ENCODE measurements at regions not wholly inside any gene's neighbourhood (a gene's known extent, or its start where the extent isn't known, plus 50 kb on each side); places are given as distances from the start of the nearest gene placed in this dataset.
"Not testable (repeated sequence)": the region's sequence is repeated elsewhere in the genome, so short reads cannot be mapped to it uniquely, and the experiment has no call there.

DNA sequence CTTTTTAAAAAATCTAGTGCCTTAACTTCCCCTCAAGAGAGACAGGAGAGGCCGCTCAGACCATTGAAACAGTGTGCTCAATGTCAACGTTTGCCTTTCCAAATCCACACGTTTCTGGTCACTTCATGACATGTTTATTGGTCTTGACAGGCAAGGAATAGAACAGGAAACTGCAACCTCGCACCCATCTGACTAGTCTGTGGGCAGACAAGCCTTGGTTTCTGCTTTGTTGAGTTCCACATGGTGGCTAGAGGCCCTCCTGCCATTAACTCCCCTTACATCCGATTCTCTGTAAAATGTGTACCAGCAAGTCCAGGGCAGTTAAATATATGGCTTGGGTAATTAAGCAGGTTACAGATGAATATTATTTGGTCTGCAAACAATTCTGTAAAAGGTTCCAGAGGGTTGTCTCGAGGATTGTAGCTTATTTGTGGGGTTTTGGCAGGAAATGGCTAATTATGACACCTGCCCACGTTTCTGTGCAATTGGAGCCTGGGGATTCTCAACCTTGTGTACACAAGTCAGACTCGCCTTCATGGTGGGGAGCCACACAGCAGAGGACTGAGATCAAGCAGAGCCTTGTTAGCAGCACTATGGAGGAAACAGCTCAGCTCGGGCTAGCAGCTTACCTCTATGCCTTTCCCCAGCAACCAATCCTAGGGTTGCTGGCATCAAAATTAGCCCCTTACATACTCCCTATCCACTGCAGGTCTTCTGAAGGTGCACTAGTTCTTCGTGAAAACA, 317.5 kb upstream of the IGF1R start:
- DNase-seq: no peak

DNA sequence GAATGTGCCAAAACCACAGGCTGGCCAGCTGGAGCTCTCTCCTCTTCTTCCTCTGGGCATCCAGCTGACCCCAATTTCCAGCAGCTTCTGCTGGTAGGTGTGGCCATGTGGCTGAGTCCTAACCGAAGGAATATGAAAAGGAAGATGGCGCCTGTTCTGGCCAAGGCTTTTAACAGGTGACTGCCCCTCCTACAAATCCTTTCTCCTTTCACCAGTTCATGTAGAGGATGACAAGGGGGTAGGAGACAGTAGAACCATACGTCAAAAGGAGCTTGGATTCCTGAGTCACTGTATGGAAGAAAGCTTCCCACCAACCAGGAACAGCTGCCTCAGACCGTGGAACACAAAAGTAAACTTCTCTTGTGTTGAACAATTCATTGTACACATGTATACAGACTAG, 316.7 kb upstream of the IGF1R start:
- no peak for DNase-seq

DNA sequence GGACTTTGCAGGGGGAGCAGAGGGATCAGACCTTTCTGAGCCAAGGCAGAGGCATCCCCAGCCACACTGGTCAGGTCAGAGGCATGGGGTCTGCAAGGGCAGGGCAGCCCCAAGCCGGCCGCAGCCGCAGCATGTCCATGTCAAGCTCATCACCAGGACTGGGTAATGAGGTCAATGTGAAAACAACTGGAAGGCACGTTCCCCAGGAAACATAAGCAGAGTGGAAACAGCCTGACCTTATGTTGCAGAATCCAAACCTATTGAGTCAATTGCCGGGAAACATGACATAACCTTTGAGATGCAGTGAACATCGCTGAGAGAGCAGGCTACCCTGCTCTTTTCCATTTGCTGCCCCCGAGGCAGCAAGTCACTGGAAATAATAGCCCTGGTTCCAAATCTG, 315.1 kb upstream of the IGF1R start:
- DNase-seq: no peak

DNA sequence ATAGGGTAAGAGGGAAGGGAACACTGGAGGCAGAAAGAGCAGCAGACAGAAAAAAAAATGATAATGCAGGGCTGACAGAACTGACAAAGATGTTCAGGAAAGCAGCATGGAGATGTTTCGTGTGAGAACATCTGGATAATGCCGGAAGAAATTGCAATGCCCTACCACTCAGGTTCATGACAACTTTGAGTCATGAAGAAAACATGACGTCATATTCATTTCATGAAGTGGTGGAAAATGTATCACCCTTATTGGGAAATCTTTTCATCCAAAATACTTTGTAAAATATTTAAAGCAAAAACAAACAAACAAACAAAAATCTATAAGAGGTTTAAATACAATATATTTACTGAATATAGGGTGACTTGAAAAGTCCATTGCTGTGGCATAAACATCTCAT, 305.4 kb upstream of the IGF1R start:
- no peak for DNase-seq

DNA sequence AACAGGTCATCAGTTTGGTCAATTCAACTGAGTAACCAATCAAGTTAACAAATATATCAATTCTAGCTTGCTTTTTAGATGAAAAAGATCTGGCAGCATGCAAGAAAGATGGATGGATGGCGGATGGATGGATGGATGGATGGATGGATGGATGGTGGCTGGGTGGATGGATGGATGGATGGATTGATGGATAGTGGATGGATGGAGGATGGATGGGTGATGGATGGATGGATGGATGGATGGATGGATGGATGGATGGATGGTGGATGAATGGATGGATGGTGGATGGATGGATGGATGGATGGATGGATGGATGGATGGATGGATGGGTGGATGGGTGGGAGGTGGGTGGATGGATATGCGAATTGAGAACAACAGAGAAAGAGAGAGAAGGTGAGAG, 303.7 kb upstream of the IGF1R start:
- DNase-seq: no peak

DNA sequence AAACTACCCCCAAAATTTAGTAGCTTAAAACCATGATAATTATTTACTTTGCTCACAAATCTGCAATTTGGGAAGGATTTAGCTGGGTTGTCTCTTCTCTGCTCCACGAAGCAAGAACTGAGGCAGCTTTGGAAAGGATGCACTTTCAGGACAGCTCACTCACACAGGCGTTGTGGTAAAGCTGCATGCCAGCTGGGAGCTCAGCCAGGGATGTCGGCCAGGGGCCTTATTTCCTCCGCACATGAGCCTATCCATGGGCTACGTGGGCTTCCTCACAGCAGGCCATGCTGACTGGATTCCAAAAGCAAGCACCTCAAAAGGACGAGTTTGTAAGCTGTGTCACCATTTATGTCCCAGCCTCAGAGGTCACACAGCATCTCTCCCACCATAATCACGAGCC, 301.3 kb upstream of the IGF1R start:
- DNase-seq: no peak

DNA sequence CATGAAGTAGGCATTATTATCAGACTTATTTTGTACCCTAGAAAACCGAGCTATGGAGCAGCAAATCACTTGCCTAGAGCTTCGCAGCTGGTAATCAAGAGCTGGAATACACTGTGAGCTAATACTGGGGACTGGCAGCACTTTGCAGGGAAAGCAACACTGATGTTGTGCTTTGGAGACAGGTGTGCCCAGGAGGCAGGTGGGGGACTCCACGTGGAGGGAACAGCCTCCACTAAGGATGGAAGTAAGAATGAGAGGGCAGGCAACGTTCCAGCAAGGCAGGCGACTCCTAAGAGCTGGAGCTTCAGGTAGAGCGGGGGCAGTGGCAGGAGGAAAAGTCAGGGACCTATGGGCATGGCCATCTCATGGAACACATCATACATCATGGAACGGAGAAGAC, 300.5 kb upstream of the IGF1R start:
- no peak for DNase-seq

DNA sequence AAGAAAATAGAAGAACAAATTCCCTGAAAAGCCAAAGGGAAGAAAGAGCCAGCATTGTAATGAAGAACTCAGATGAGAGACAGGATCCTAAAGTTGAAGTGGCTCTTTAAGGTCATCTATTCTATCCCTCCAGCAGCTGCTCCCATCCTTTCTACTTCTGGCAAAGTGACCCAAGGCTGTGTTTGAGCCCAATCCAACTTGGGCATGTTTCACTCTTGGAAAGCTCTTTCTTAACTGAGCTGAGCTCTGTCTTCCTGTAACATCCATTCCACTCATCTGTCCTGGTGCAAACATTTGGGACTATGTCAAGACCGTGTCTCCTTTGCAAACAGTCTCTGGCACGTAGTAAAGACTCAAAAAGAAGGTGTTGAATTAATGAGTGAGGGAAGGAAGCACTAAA, 298.1 kb upstream of the IGF1R start:
- no peak for DNase-seq

DNA sequence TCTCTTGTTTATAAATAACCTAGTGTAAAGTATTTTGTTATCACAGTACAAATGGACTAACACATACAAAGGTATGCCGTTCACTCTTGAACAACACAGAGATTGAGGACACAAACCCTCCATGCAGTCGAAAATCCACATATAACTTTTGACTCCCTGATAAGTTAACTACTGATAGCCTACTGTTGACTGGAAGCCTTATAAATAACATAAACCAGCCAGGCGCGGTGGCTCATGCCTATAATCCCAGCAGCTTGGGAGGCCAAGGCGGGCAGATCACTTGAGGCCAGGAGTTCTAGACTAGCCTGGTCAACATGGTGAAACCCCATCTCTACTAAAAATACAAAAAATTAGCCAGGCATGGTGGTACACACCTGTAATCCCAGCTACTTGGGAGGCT, 290.1 kb upstream of the IGF1R start:
- DNase-seq: not testable (repeated sequence)

DNA sequence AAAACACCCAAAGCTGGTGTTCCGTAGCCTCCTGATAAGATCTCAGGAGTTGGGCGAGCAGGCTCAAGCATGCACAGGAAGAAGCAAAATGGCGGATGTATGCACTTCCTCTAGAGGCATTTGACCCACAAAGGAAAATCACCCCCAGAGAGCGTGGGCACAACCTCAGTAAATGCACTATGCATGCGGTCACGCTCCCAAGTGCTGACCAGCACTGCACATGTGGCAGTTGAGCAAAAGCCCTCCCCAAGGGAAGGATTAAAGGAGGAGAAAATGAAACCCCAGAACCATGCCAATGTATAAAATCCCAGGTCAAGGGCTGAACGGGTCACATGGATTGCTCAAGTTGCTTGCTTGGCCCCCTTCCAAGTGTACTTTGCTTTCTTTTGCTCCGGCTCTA, 289.4 kb upstream of the IGF1R start:
- DNase-seq: no peak

DNA sequence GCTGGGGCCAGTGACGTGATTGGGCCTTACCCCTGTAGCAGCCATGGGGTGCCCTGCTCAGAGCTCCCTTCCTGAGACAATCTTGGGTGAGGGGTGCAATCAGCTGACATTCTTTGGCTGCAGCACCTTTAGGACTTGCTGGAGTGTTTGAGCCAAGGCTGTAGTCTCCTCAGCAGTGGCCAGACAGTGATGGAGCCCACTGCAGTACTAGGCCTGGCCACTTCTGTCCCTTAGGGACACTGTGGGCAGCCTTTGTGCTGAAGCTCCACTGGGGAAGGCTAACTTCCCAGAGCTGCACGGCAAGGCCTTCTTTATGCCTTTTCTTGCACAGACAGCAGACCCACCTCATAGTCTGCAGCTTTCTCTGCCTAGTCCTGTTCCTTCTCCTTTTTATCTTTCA, 284.9 kb upstream of the IGF1R start:
- no peak for DNase-seq

DNA sequence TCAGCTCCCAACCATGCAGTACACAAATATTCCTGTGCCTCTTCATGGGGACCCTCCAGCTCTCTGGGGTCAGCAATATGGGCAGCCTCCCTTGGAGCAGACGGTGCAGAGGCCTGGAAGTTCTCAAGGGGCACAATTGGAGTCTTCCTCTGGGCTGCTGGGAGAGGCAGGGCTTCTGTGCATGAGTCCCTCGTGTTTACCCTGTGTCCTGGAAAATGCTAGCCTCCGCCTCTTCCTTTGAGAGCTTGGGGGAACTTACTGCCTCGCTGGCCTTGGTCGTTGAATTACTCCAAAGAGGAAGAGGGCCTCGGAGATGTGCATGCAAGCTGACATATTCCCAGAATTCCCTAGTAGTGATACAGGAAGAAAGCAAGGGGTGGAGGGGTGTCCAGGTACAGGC, 284.4 kb upstream of the IGF1R start:
- DNase-seq: no peak

DNA sequence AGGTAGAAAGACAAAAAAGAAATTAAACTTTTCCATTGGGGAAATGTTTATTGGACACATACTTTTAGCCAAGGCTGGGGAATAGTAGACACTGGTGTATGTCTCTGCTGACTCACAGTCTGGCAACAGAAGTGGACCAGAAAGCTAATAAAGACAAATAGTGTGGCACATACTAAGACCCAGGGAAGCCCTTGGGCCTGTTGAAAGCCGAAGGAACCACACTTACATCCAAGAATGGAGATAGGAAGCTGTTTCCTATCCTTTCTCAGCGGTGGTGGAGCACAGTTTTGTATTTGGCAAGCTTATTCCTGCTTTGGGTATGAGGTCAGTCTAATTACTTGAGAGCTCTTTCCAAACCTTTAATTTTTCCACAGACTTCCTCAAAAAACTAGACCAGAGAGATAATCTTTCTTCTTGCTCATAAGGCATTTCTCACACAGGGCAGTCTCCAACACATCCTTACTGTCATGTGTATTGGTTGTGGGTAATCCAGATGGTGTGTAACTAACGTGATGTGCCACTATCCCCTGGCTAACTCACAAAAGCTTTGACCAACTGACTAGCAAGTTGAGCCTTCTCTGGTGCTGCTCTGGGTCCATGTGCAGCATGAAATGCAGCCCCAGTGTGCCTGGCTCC, 279.1 kb upstream of the IGF1R start:
- DNase-seq: no peak

DNA sequence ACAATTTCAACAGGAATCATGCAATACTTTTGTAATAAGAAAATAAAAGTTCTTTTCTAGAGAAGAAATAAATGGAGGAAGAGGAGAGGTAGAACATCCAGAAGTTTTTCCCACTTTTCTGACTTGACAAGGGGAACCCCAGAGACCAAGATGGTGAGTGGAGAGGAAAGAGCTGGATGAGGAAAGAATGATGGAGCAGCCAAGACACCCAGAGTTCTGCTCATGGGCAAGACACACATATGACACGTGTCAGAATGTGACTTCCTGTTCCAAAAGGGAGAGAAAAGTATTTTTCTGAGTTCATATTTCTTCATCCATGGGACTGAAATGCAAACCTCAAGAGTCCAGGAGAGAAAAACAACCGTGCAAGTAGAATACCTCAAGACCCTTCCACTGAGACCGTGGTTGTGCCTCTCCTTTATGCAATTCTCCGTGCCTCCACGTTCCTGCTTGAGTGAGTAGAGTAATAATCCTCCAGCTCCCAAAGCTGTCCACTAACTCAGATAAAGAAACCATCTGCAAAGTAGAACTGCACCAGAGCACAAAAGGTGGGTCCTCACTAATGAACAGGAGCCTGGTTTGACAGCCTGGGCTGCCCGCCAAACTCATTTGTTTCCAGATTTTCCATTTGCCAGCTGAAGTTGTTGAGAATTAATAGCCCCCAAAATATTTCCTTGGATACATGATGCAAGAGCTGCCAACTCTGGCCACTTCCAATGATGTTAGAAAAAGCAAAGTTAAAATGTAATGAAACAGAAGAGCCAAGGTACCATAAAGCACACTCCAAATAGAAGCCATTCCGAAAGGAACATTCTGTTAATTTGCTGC, 272.6 kb upstream of the IGF1R start:
- DNase-seq: no peak

DNA sequence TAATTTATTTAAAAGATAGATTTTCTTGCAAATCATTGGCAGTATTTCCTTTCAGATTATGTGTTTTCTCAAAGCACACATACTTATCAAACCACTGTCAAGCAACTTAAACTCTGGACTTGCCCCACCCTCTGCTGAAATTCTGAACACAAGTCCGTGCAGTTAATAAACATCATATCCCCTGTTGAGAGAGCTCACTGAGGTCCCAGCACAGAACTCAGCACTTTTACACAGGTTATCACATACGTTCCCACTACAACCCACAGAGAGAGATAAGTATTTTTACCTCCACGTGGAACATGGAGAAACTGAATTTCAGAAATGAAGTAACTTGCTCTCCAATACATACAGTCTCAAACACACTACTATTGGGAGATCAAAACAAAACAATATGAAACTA, 267.6 kb upstream of the IGF1R start:
- DNase-seq: no peak

DNA sequence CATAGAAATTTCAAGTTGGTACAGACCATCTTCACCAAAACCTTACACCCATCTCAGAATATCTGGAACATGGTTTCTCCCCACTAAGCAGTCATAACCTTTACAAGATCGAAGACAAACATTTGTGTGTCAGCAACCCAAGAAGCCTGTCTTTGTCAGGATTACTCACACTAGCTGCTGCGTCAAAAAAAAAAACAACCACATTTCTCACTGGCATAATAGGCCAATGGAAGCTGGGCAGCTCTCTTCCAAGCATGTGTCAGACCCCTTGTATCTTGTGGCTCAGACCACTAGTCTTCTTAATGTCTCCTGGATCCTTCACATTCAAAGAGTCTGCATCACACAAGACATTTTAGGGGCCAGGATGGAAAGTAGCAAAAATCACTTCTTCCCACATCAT, 266.9 kb upstream of the IGF1R start:
- no peak for DNase-seq

DNA sequence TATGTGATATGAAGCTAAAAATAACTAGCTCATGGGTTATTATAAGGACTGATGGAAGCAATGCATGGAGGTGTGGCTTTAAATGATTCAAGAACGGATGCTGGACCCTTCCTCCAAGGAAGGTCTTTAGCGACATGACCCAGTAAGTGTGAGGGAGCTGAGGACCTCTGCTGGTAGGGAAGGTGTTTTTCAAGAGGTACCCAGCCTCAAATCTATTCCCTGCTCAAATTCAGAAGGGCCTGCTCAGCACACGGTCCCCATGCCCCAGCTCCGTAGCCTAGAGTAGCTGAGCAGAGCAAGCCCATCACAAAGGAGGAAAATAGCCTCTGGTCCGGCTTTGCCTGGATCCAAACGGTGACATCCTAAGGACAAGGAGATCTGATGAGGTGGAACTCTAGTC, 266.2 kb upstream of the IGF1R start:
- no peak for DNase-seq

DNA sequence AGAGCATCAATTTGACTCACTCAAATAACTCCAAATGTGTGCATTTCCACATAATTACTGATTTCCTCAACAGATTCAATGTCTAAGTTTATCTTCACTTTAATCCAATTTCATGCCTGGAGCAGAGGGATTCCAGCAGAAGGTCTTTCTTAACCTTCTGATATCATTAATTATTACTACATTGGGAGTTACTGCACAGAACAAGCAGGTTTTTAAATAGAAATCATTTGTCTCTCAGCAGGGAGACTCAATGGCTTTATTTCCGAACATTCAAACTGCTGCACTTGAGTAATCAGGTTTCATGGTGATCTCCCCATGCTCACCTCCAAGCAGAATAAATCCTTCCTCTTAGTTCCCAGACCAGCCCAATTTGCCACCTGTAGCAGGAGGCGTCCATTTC, 264.8 kb upstream of the IGF1R start:
- DNase-seq: no peak

DNA sequence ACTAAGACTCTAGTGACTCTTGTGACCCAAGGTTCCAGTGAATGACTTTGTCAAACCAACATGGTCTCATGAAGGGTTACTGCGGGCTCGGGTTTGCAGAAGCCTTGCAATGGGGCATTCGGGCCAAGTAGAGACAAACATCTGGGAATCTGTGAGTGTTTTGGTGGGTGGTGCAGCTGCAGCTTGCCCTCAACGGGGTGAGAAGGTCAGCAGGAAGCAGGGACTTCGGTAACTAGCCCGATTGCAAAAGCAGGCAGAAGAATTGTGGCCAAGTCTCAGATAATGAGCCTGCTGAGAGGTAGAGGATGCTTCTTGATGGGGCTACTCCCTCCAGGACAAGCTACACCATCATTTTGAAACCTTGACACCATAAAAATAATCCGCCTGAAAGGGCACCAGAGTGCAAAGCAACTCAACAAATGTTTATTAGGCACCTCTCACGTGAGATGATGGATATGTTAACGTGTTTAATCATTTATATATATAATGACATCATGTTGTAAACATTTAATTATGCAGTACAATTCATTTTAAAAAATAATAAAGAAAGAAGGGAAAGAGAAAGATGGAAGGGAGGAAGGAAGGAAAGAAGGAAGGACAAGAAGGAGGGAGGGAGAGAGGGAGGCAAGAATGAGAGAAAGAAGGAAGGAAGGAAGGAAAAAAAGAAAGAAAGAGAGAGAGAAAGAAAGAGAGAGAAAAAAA, 263.9 kb upstream of the IGF1R start:
- DNase-seq: no peak

DNA sequence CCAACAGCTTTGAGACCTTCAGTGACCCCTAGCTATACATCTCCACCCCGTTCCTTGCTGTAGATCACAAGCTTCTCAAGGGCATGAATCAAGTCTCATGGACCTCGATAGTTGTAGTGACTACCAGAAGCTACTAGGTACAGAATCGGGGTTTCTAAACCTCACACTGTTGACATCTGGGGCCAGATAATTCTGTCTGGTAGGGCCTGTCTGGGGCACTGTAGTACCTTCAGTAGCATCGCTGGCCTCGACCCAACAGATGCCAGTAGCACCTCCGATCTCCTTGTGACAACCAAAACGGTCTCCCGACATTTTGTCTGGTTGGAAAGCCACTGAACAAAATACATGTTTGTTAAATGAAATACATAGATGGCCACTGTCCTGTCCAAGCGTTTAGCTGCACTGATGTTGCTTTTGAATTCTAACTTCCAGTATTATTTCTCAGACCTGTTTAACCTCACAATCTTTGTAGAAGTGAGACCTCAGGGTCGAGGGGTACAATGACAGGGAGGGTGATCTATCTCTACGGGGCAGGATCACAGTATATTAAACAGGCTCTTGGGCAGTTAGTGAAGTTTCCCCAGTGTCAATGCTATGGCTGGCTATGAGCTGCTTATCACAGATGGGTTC, 262.5 kb upstream of the IGF1R start:
- DNase-seq: no peak

DNA sequence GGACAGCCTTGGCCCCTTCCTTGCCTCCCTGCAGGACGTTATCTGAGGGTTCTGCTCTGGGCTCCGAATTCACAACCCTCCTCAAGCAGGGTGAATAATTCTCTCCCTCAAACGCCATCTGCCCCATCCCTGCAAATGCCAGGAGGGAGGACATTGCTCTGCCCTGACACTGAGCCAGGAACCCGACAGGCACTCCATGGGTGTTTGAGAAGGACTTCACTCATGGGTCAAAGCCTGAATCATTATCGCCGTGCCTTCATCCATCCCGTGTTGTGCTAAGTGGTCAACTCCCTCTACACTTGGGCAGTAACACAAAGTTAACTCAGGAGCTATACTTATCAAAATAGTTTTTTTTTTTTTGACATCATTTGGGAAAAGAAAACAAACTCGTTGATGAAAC, 261.8 kb upstream of the IGF1R start:
- no peak for DNase-seq

DNA sequence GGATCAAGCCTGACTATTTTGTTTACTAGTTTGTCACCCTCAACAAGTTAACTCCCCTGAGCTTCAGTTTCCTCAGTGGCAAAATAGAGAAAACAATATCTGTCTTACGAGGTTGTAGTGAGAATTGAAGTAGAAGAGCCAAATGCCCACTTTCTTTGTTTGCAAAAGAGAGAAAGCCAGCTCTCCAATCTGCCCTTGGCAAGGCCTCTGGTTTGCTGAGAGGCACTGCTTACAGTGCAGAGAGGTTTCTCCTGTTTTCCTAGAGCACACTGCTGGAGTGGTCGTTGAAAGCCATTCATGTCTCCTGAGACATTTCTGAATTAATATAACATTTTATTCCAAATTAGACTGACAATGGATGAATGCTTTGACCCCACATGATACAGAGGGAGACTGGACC, 260.5 kb upstream of the IGF1R start:
- no peak for DNase-seq

DNA sequence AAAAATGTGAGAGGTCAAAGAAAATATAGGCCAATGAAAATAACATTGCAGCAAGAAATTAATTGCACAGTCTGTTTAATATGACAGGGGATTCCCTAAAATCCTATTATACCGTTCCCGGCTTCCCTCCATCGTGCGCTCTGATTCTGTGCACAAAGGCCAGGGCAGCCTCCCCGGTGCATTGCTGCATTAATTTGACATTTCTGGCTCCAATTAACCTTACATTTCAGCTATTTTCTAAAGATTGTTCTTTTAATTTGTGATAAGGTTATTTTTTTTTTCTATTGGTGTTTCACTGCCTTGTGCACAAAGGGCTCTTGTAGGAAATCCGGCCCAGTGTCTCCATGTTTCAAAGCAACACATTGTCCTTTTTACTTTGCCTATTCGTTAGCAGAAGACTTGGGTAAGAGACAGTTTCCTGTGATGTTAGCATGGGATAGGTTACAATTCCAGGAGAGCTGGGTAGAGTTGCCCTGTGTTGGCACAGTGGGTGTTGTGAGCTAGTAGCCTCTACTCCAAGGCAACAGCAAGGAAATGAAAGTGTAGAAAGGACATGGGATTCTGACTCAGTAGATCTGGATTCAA, 257.3 kb upstream of the IGF1R start:
- no peak for DNase-seq

Data from NCI-H2107 (cell line).